NCI-H2107 (cell line): ENCODE measurements at regions not wholly inside any gene's neighbourhood (a gene's known extent, or its start where the extent isn't known, plus 50 kb on each side); places are given as distances from the start of the nearest gene placed in this dataset.

Experiments
- DNase-seq: peaks from one replicate; lab custom pipeline; 2025; lab: John Stamatoyannopoulos, UW

GRCh38 chr10:42973870-42974692 lies 102.8 kb upstream of the RET start:
- no peak for DNase-seq

- DNase-seq, result no peak
Observed at GRCh38 chr10:42974693-42975002, 102.2 kb upstream of the RET start.

GRCh38 chr10:42975005-42975493 lies 101.8 kb upstream of the RET start:
- no peak for DNase-seq

- no peak for DNase-seq
Observed at GRCh38 chr10:42975558-42976340, 101.1 kb upstream of the RET start.

- DNase-seq, result no peak
Observed at GRCh38 chr10:42976351-42977031, 100.4 kb upstream of the RET start.

GRCh38 chr10:42977032-42977416 lies 99.8 kb upstream of the RET start:
- no peak for DNase-seq

- DNase-seq, result no peak
Observed at GRCh38 chr10:42979181-42979580, 97.7 kb upstream of the RET start.

- no peak for DNase-seq
Observed at GRCh38 chr10:42979721-42980467, 97.0 kb upstream of the RET start.

GRCh38 chr10:42980553-42981357 lies 96.1 kb upstream of the RET start:
- DNase-seq, result no peak

GRCh38 chr10:42981358-42982236 lies 95.3 kb upstream of the RET start:
- no peak for DNase-seq

GRCh38 chr10:42982891-42983506 lies 93.9 kb upstream of the RET start:
- DNase-seq, result no peak

GRCh38 chr10:42983591-42983990 lies 93.3 kb upstream of the RET start:
- DNase-seq, result no peak

GRCh38 chr10:42984035-42984610 lies 92.7 kb upstream of the RET start:
- DNase-seq, result no peak

GRCh38 chr10:42984761-42985325 lies 92.0 kb upstream of the RET start:
- DNase-seq, result no peak

- no peak for DNase-seq
Observed at GRCh38 chr10:42985436-42986316, 91.2 kb upstream of the RET start.

GRCh38 chr10:42986633-42987032 lies 90.2 kb upstream of the RET start:
- DNase-seq, result no peak

- DNase-seq, result no peak
Observed at GRCh38 chr10:42987121-42987541, 89.7 kb upstream of the RET start.

GRCh38 chr10:42987575-42987974 lies 89.3 kb upstream of the RET start:
- DNase-seq, result no peak
